ENCODE measurements at regions not wholly inside any gene's neighbourhood (a gene's known extent, or its start where the extent isn't known, plus 50 kb on each side); places are given as distances from the start of the nearest gene placed in this dataset.

- TF ChIP-seq CTCF (IDR thresholded peaks at IDR 0.05; ENCODE audit: insufficient read depth, low read length) (no peak), POLR2AphosphoS5 (IDR thresholded peaks at IDR 0.05; ENCODE audit: low read depth) (no peak), GABPA (IDR thresholded peaks at IDR 0.05; ENCODE audit: low read depth) (no peak), SPI1 (IDR thresholded peaks at IDR 0.05; ENCODE audit: borderline replicate concordance, low read depth) (no peak)
Observed at GRCh38 chr16:47999595-47999994, 156.2 kb downstream of the ABCC12 start.
